NCI-H345 (cell line): ENCODE measurements at regions not wholly inside any gene's neighbourhood (a gene's known extent, or its start where the extent isn't known, plus 50 kb on each side); places are given as distances from the start of the nearest gene placed in this dataset.
"Not testable (repeated sequence)": the region's sequence is repeated elsewhere in the genome, so short reads cannot be mapped to it uniquely, and the experiment has no call there.

Experiments used
- DNase-seq: peaks from one replicate; lab custom pipeline; 2025; lab: John Stamatoyannopoulos, UW

- peak; percentile 56 for DNase-seq
These were observed 482.5 kb downstream of the C6orf118 start for GRCh38 chr6:164826831-164827468.

- DNase-seq, result no peak
These were observed 484.0 kb downstream of the C6orf118 start for GRCh38 chr6:164825386-164825785.

- DNase-seq, result no peak
These were observed 491.7 kb downstream of the C6orf118 start for GRCh38 chr6:164817662-164818061.

GRCh38 chr6:164812706-164813105 lies 496.7 kb downstream of the C6orf118 start:
- DNase-seq, result no peak

- no peak for DNase-seq
These were observed 502.3 kb downstream of the C6orf118 start for GRCh38 chr6:164807125-164807524.

- DNase-seq, result no peak
These were observed 514.2 kb downstream of the C6orf118 start for GRCh38 chr6:164795056-164795815.

- no peak for DNase-seq
These were observed 516.7 kb downstream of the C6orf118 start for GRCh38 chr6:164792666-164793065.

- no peak for DNase-seq
These were observed 517.9 kb downstream of the C6orf118 start for GRCh38 chr6:164791498-164791897.

GRCh38 chr6:164763788-164764187 lies 545.6 kb downstream of the C6orf118 start:
- DNase-seq, result no peak

- no peak for DNase-seq
These were observed 552.0 kb downstream of the C6orf118 start for GRCh38 chr6:164757451-164757850.

GRCh38 chr6:164756723-164757122 lies 552.7 kb downstream of the C6orf118 start:
- no peak for DNase-seq

- no peak for DNase-seq
These were observed 553.3 kb downstream of the C6orf118 start for GRCh38 chr6:164756142-164756541.

GRCh38 chr6:164753517-164753916 lies 555.9 kb downstream of the C6orf118 start:
- no peak for DNase-seq

- no peak for DNase-seq
These were observed 558.0 kb downstream of the C6orf118 start for GRCh38 chr6:164751395-164751794.

- DNase-seq, result no peak
These were observed 559.3 kb downstream of the C6orf118 start for GRCh38 chr6:164750128-164750527.

- DNase-seq, result peak; percentile 21
These were observed 560.0 kb downstream of the C6orf118 start for GRCh38 chr6:164749221-164750064.

GRCh38 chr6:164744301-164744700 lies 565.1 kb downstream of the C6orf118 start:
- DNase-seq, result no peak

GRCh38 chr6:164741938-164742451 lies 567.4 kb downstream of the C6orf118 start:
- DNase-seq, result no peak

- DNase-seq, result not testable (repeated sequence)
These were observed 573.3 kb downstream of the C6orf118 start for GRCh38 chr6:164736090-164736489.

GRCh38 chr6:164731539-164731938 lies 577.9 kb downstream of the C6orf118 start:
- DNase-seq, result no peak

GRCh38 chr6:164721460-164721859 lies 587.9 kb downstream of the C6orf118 start:
- no peak for DNase-seq

GRCh38 chr6:164700497-164700896 lies 608.9 kb downstream of the C6orf118 start:
- DNase-seq, result no peak
